ENCODE measurements at regions not wholly inside any gene's neighbourhood (a gene's known extent, or its start where the extent isn't known, plus 50 kb on each side); places are given as distances from the start of the nearest gene placed in this dataset.

DNA sequence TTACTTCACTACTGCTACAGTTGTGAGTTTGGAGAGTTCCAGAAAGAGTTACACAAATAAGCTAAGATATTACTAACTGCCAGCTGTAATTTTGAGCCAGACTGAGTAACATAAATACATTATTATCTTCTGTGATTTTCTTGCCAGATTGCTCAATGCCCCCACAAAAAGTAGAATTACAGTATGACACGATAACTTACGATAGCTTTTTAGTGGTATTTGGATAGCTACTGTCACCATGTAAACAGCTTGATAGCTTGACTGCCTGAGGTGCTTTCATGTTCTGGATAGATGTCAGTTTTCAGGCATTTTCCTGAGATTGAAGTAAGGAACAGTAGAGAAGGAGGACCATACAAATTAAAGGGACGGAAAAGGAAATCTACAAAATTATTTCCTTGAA lies 533.3 kb downstream of the SOCS6 start:
- no peak for TF ChIP-seq EP300 (IDR thresholded peaks at IDR 0.05)
- TF ChIP-seq, protein P1, sequence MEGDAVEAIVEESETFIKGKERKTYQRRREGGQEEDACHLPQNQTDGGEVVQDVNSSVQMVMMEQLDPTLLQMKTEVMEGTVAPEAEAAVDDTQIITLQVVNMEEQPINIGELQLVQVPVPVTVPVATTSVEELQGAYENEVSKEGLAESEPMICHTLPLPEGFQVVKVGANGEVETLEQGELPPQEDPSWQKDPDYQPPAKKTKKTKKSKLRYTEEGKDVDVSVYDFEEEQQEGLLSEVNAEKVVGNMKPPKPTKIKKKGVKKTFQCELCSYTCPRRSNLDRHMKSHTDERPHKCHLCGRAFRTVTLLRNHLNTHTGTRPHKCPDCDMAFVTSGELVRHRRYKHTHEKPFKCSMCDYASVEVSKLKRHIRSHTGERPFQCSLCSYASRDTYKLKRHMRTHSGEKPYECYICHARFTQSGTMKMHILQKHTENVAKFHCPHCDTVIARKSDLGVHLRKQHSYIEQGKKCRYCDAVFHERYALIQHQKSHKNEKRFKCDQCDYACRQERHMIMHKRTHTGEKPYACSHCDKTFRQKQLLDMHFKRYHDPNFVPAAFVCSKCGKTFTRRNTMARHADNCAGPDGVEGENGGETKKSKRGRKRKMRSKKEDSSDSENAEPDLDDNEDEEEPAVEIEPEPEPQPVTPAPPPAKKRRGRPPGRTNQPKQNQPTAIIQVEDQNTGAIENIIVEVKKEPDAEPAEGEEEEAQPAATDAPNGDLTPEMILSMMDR (IDR thresholded peaks at IDR 0.05), result no peak
- no peak for TF ChIP-seq POLR2A (IDR thresholded peaks at IDR 0.05)

All from suprapubic skin (tissue), 3 donors.